Stimulated activated CD4-positive, alpha-beta T cell treated with anti-CD3 and anti-CD28 coated beads, Interleukin-15, amount 100 ng/mL, for 24 hours (primary cell): ENCODE measurements at regions not wholly inside any gene's neighbourhood (a gene's known extent, or its start where the extent isn't known, plus 50 kb on each side); places are given as distances from the start of the nearest gene placed in this dataset.
"Not testable (repeated sequence)": the region's sequence is repeated elsewhere in the genome, so short reads cannot be mapped to it uniquely, and the experiment has no call there.

Experiments
- DNase-seq: peaks from one replicate; pipeline ENCODE4 v3.0.0-alpha.2; 2020

DNA sequence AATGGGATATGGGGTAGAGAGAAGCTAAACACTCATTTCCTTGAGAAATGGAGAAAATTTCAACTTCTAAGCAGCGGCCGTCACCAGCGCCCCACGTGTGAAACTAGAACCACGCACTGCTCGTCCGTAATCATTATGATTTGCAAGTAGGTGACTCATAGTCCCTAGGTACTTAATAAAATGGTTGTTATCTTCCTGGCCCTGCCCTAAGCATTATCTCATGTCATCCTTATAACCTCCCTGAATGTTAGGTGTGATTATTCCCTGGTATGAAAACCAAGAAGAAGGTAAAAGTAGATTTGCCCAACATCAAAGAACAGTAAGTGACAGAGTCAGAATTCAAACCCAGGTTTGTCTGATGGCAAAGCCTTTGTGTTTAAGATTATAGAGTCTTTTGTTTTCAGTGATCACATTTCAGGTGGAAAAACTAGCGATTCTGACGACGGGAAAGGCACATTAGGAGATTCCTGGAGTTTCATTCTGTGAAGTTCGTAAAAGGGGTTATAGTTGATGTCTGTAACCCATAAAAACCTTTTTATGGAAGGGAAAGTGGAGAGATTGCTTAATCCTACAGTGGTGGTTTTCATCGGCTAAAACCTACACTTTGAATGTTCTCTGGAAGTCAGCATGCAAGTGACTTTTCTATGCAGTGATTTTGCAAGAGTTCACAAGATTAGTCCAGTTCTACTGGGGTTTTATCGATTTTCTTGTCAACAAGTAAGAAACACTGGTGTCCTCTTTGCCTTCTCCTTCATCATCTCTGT, 202.9 kb upstream of the WWC1 start:
- no peak for DNase-seq

DNA sequence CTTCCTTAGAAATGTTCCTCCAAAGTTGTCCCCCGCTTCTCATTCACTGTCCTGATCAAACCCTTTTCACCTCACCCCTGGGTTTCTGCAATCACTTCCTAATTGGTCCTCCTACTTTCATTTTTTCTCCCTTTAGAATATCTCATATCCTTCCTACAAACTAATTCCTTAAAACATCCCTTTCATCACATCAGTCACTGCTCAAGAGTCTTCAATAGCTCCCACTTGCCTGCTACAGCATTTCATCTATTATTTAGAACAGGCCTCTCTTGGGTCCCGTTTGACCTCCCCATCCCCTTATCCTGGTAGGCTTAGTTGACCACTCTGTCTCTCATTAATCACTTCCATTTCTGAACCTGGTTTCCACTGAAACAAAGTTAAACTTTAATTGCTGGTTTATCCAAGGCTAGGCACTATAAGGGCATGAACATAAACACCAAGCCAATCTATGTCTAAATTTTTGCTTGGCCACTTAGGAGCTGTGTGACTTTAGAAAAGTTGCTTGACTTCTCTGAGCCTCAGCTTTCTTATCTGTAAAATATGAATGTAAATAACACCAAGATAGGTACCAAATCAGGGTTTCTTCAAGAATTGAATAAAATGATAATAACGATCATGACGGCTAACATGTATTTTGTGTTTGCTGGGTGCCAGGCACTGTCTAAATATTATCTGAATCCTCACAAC, 202.1 kb upstream of the WWC1 start:
- no peak for DNase-seq

DNA sequence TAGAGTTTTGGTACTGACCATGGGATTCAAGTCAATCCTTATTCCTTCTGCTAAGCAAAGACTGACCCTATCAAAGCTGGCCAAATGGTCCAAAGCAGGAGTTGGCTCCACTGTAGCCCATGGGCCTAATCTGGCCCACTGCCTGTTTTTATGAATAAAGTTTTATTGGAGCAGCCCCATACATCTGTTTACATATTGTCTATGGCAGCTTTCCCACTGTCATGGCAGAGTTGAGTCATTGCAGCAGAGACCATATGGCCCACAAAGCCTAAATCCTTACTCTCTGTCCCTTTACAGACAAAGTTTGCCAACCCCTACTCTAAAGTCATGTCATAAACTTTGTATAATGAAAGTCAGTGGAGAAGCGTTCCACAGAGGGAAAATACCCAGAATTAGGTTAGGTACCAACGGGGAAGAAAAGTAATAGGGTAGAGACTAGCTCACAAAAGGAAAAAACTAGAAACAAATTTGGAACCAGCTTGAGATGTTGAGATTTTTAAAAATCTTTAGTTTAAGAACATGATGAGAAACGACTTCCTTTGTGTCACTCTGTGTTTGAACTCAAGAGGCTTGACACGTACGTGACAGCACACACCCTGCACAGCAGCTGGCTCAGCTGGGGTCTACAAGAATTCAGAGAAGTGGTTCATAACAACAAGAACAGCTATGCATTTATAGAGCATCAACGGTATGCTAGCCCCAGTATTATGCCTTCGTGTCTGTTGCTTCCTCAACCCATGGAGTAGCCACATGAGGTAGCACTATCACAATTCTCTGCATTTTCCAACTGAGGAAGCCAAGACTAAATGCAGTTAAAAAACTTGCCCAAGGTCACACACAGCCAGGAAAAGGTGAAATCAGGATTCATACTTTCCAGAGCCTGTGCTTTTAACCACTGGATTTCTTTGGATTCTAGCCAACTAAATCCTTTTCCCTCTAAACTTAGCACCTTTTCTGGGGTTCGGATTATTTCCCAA, 198.9 kb upstream of the WWC1 start:
- DNase-seq, result no peak

DNA sequence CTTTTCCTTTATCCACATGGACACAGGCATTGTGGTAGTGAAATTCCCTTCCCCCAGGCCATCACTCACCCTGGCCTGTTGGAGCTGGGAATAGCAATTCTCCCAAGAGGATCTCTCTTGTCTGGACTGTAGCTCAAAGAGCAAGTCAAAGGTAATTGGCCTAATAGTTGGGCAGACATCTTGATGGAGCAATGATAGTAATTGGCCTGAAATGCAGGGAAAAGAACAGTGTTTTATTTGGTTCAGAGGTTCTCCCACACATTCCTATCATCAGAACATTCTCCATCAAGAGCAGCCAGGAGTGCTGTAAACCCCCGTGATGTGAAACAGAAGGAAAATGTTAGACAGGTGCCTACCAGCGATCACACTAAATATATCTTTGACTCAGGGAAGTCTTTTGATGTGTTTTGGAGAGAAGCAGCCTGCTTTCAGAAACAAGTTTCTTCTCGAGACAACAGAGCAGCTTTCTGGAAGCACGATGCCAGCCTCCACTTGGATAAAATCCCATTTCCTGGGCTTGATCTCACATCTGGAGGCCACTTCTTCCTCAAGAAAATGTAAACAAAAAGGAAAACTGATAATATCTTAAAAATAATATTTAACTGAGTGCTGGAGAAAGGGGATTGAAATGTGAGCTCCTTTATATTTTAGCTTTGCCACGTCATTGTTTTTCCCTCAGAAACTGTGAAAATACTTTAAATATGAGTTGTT, 198.1 kb upstream of the WWC1 start:
- DNase-seq, result no peak

DNA sequence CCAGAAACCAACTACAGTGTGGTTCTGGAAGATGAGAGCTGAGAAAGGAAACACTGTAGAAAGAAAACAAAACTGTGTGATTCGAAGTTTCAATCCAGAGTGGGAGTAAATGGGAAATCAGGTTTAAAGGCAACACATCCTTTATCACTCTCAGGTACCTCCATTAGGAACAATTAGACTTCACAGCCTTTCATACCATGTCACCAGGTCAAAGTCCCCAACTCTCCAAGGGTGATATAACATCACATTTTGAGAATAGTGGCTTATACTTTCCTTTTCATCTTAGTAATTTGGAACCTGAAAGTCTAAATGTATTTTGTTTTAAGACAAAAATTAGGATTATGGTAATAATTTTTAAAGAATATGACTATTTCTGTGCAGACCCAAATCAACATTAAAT, 194.9 kb upstream of the WWC1 start:
- DNase-seq, result no peak

DNA sequence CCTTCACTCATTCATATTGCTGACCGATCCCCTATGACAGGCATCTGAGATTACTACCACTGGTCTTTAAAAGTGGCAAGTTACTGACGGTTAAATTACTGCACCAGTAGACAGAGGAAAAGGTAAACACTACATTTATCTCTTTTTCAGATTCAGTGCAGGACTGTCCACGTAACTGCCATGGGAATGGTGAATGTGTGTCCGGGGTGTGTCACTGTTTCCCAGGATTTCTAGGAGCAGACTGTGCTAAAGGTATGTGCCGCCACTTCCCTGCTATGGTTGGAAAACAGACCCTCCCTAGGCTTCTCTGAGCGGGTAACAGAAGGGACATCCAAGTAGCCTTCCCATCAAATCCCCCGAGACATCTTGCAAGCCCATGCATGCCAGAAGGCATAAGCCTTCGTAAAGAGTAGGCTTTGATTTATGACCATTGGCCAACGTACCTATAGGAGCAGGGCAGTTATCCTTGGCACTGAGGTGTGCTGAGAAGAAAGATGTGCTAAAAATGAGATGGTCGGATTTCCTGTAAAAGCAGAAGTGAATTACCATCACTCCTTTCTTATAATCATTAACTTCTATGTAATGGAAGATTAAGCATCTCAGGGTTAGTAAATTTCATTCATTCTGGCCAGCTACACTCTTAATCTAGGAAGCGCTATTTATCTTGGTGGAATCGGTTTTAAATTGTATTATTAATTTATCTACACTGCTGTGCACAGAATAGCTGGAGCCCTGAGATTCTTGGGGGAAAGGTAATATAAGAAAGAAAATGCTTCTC, 193.4 kb upstream of the WWC1 start:
- DNase-seq, result no peak

DNA sequence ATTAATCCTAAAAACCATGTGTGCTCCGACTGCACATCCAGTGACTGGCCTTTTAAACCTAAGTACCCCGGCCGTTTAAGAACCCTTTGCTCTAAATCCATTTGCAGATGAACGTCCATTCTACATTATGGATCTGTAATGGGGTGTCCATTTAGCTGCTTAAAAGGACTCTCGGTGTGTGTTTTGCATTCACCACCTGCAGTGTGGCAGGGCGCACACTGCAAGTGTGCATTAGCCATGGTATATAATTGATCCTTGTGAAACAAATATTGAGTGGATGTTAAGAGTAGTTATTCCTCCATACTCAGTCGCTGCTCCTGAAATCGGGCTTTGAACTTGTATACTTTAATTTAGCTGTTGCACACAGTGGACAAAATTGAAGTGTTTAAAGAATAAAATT, 190.1 kb upstream of the WWC1 start:
- no peak for DNase-seq

DNA sequence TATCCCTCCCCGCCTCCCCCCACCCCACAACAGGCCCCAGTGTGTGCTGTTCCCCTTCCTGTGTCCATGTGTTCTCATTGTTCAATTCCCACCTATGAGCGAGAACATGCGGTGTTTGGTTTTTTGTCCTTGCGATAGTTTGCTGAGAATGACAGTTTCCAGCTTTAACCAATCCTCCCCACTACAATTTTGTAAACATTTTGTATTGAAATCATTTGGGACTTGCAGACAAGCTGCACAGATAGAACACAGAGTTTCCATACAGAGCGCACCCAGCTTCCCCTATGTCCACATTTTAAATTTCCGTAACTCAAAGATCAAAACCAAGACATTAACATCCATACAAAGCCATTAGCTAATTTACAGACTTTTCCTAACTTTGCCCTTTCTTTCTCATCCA, 188.4 kb upstream of the WWC1 start:
- not testable (repeated sequence) for DNase-seq

DNA sequence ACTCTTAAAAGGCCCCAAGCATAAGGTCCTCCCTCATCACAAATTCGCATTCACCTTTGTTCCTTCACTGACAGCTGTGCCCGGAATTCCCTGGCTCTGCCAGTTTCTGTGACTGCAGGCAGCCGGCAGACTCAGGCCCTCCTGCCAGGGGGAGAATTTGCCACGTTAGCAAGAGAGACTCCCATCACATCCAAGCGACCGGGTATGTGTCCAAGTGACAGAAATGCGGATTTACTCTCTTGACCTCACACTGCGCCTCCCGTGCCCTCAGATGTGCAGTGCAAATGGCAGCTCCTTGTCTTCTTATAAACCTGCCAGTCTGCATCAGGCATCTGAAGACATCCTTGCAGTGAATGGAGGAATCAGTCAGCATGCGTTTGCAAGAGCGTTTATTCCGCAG, 187.1 kb upstream of the WWC1 start:
- DNase-seq, result no peak

DNA sequence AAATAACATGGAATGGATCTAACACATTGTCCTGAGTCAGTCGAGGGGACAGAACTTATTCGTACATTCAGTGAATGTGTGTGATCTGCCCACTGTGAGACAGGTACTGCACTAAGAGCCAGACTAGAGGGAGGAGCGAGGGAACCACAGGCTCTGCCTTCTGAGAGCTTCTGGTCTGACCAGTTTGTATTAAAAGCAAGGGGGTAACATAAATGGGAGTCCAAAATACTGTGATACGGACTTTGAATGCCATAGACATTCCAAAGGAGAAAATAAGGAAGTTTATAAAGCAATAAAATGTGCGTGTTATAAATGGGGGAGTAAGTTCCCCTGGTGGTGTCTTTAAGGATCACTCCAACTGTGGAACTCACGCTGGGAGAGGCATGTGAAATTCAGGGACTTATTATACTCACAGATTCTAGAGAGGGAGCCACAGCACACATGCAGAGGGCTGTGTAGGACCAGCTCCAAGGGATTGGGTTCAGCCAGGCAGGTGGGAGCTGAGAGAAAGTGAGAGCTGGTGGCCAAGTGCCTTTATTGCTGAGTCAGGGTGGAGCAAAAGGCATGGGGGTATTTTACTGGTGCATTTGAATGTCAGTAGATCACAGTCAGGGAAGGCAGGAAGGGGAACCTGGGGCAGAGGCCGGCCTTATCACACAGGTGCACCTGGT, 186.5 kb upstream of the WWC1 start:
- DNase-seq, result no peak

DNA sequence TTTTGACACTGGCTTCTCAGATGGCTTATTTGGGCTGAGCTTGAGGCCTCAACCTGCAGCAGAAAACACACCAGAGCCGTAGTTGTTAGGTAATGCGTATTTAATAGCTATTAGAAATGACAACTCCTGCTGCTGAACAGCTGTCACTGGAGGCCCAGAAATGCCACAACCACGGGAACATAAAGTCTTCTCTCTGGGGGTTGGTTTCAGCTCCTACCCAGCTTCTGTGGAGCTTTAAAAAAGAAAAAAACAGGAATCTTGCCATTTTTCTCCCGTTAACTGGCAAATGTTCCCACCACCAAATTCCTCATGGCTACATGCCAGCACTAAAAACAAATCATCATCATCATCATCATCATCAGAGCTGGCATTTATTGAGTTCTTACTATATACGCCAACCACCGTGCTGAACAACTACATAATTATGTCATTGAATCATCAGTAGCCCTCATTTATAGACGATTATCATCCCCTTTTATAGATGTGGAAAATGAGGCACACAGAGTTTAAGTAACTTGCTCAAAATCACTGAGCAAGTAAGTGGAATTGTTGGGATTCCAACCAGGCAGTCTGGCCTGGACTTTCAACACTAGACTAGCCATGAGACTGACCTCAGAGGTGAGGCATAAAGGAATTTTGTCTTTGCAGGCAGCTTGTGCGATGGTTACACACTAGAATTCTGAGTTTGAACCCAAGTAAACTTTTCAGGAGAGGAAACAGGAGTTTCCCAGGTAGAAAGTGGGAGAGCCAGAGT, 185.3 kb upstream of the WWC1 start:
- DNase-seq, result no peak

DNA sequence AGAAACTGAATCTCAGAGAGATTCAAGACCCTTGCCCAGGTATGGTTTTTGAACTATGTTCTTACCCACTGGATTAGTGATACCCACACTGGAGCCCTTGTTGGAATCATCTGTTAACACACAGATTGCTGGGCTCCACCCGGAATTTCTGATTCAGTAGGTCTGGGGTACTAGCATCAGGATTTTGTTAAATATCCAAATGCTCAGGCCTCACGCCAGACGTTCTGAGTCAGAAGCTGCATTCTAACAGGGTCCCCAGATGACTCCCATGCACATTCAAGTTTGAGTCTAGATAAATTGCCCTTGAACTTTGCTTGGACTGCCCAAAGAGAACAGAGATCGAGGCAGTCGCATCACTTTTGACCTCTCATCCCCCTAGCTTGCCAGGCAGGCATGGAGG, 182.0 kb upstream of the WWC1 start:
- no peak for DNase-seq

DNA sequence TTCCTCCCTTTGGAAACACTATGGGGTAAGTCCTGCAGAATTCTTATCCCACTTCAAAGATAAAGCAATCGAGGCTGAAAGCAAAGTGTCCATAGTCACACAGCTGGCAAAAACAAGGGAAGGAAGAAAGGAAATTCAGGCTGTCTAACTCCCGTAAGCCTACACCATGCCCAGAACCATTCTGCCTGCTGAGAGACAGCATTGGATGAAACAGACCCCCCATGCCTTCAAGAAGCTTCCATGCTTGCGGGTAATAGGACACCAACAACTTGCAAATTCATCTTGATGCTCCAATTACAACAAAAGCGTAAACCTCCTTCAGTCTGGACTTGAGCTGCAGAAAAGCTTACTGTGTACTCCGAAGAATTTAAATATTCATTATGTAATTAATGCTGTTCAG, 181.1 kb upstream of the WWC1 start:
- no peak for DNase-seq

DNA sequence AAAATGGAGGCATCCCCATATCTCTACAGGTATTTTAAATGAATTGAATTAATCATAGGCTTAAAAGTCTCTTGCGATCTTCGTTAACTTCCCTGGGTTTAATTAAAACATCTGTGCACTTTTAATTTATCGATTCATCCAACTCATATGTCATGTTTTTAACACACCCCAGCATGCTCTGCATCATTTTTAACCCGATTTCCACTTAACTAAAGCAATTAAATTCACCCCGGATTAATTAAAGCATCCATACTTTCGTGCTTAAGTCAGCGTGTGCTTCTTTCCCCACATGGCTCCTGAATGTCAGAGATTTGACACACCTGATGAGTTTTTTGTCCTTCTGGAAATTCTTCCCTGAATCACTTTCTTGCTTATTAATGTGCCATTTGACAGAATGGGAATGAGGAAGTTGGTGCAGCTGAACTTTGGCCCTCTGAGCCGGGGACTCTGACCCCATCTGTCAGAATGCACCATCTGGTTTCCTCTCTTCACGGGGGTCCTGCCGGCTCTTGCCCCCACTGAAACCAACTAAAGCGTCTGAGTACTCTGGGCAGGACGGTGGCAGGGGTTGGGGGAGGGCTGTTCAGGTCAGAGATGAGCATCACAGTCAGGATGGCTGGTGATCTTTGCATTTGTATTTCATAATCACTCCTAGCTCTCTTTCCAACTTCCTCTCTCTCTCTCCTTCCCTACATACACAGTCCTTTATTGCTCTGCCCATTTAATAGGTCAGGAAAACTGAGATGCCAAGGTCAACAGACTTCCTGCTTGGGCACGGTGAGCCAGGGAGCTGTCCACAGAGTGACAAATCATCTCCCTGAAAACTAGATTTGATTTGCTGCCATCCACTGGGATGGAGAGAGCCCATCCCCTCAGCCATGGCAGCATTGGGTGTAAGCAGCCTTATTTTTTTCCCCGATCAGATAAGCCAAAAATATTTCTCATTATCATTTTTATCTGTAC, 180.3 kb upstream of the WWC1 start:
- DNase-seq, result no peak

DNA sequence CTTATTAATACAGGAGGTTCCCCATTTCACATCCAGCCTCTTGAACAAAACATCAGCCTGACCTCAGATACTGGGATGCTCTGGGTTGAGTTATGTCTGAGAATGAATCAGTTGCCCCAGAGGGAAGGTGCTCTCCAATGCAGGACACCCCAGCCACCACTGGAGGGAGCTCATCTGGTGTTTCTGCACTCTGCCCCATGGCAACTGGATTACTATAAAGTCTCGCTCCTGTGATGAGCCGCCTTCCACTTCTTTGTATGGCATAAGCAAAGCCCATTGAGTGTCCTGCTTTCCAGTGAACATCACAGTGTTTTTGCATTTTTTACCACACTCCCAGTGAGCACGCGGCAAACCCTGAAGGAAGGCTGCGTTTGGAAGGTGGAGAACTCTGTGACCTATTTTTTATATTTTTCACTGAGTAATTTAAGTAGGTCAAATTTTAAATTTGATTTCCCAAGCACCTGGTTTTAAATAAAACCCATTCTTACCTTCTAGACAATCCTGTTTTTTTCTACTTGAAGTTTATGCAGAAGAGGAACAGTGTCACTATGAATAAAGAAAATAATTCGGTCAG, 176.9 kb upstream of the WWC1 start:
- peak; percentile 63 for DNase-seq

DNA sequence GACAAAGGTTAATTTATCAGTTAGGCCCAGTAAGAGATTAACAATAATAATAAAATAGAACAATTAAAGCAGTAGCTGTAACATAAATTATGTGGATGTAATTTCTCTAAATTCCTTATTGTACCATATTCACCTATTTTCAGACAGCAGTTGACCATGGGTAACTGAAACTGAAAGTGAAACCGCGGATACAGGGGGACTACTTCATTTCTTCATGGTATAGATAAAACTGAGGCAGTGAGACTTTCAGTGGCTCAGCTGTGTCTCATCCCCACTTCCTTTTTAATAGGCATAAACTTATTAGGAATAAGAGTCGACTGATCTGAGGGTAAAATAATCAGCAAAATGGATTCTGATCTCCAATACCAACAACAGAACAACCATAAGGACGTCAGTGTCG, 174.0 kb upstream of the WWC1 start:
- DNase-seq, result no peak

DNA sequence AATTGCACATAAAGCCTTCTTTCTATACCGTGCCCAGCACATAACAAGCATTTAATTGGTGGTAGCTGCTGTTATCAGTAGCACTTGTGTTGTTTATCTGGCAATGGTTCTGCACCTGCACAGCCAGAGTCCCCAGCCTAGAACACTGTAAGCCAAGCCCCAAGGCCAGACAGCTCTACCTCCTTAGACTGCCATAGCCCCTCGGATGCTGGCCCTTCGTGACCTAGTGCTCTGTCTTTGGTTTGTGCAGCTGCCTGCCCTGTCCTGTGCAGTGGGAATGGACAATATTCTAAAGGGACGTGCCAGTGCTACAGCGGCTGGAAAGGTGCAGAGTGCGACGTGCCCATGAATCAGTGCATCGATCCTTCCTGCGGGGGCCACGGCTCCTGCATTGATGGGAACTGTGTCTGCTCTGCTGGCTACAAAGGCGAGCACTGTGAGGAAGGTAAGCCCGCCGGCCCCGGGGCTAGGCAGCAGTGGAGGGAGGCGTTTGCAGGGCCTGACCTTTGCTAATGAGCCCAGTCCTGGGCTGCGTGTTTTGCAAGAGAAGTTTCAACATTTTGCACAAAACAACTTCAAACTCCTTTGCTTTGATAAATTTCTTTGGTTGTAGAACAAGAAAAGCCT, 173.3 kb upstream of the WWC1 start:
- DNase-seq, result no peak

DNA sequence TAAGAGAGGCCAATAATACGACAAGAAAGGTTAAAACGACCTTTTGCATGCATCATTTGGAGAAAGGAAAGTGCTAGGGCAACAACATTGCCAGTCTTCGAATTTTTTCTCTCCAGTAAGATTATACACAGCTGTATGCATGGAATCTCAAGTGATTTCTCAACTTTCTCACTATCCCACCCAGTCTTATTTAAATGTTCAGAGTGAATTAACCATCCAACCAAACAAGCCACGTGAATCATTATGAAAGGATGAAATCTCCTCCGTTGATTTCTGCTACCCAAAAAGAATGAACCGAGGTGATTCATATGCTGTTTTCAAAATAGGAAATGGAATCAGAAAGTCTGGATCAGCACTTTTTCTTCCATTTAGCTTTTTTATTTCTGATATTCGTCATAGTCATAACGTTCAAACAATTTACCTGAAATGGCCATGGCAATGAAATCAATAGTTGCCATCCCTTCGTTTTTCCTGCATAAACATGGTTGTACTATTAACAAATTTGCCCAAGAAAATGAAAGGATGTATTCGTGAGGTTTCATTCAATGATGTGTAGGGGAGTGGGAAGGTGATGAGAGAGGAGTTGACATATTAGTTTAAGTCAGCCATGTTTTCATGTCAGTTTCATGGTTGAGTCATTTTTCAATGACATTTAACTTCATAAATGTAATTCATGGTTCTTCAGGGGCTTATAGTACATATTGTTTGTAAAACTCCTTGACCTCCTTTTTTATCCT, 170.9 kb upstream of the WWC1 start:
- DNase-seq, result no peak
